ENCODE measurements at regions not wholly inside any gene's neighbourhood (a gene's known extent, or its start where the extent isn't known, plus 50 kb on each side); places are given as distances from the start of the nearest gene placed in this dataset.

GRCh38 chr22:47328550-47329243 is 566.2 kb downstream of the TBC1D22A start:
- TF ChIP-seq EZH2phosphoT487 (IDR thresholded peaks at IDR 0.05; ENCODE audit: borderline replicate concordance, low read length), result no peak
- no peak for TF ChIP-seq CTCF (conservative IDR thresholded peaks at IDR 0.05; ENCODE audit: low read depth, low read length)
- TF ChIP-seq EZH2 (IDR thresholded peaks at IDR 0.05; ENCODE audit: low read length, unreplicated experiment), result no peak

Data from PC-3 (cell line).